Fibroblast of the aortic adventitia (primary cell): ENCODE measurements at regions not wholly inside any gene's neighbourhood (a gene's known extent, or its start where the extent isn't known, plus 50 kb on each side); places are given as distances from the start of the nearest gene placed in this dataset.

ENCODE experiments used
- DNase-seq: peaks from one replicate; pipeline ENCODE4 v3.0.0-alpha.2; 2010; ENCODE audit warnings: low read depth
- H3K4me3 ChIP-seq: 2 replicates; pipeline ENCODE4 v1.5.1; 2011; ENCODE audit warnings: low read depth, mild to moderate bottlenecking, control low read depth, low read length, moderate library complexity
- TF ChIP-seq, protein P1 (sequence below): IDR thresholded peaks from 2 replicates; pipeline ENCODE4 v1.5.1; 2011; ENCODE audit warnings: mild to moderate bottlenecking, low read length, control low read depth, inconsistent platforms; ENCODE audit not compliant: insufficient read depth

DNA sequence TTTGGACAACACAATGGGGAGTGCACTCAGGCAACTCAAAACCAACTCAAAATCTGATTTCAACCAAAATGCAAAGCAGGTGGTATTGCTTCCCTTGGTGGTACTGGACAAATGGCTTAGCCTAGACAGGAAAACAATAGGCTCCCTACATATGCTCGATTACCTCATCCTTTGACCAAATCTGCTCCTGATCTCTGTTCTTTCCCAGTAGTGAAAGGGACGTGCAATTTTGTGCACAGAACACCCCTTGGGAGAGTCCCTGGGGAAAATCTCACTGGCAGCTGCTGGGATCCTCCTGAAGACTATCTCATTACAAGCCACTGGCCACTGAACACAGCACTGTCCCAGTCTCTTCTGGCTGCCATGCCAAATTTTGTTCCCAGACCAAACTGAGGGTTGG, 149.2 kb upstream of the VSTM2A start:
- H3K4me3 ChIP-seq: no peak overlapping the region
- TF ChIP-seq, protein P1, sequence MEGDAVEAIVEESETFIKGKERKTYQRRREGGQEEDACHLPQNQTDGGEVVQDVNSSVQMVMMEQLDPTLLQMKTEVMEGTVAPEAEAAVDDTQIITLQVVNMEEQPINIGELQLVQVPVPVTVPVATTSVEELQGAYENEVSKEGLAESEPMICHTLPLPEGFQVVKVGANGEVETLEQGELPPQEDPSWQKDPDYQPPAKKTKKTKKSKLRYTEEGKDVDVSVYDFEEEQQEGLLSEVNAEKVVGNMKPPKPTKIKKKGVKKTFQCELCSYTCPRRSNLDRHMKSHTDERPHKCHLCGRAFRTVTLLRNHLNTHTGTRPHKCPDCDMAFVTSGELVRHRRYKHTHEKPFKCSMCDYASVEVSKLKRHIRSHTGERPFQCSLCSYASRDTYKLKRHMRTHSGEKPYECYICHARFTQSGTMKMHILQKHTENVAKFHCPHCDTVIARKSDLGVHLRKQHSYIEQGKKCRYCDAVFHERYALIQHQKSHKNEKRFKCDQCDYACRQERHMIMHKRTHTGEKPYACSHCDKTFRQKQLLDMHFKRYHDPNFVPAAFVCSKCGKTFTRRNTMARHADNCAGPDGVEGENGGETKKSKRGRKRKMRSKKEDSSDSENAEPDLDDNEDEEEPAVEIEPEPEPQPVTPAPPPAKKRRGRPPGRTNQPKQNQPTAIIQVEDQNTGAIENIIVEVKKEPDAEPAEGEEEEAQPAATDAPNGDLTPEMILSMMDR: no peak
- DNase-seq: no peak

DNA sequence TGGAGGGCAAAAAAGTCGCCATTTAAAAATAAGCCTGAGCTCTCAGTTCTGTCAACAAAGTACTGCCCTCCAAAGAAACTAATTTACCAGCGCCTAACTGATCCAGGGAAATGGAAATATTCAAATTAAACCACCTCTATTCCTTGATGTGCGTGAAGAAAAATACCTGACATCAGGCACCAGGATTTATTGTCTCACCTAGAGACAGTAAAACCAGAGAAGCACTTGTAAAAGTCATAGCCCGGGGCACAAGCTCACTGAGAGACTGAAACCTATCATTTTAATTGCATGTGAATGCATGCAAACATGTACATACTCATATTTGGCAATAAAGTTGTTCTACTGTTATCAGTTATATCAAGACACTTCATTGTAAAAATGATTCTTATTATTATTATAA, 147.3 kb upstream of the VSTM2A start:
- DNase-seq: no peak
- H3K4me3 ChIP-seq: no peak overlapping the region
- TF ChIP-seq, protein P1: no peak

DNA sequence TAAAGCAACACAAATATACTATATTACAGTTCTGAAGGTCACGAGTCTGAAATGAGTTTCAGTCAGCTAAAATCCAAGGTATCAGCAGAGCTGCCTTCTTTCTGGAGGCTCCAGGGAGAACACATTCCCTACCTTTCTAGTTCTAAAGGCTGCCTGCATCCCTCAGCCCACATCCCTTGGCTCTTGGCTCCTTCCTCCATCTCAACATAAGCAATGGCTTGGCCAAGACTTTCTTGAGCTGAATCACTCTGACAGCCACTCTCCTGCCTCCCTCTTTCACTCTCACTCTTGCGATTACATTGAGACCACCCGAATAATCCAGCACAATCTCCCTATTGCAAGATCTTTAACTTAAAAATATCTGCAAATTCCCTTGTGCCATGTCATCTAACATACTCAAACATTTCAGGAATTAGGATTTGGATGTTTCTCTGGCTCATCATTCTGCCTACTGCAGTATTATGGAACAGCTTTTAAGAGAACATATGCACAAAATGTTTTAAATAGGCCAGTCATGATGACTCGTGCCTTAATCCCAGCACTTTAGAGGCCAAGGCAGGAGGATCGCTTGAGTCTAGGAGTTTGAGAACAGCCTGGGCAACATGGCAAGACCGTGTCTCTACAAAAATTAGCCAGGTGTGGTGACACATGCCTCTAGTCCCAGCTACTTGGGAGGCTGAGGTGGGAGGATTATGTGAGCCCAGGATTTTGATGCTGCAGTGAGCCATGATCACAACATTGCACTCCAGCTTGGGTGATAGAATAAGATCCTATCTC, 144.2 kb upstream of the VSTM2A start:
- no peak for DNase-seq
- H3K4me3 ChIP-seq: no peak overlapping the region
- TF ChIP-seq, protein P1: no peak

DNA sequence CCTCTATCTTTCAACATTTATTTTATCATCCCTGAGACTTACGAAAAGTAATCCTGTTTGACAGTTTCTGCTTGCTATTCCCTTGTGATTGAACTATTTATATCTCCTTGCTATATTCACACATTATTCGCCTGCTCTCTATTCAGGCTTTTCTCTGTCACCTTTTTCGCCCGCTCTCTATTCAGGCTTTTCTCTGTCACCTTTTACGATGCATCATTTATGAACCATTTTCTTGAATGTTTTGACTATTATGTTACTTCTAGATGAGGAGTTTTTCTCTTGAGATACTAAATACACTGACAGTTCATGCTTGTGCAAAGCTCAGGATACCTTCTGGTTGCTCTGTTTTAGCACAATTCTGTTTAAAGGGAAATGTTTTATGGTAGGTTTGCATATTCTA, 143.3 kb upstream of the VSTM2A start:
- TF ChIP-seq, protein P1: no peak
- no peak overlapping the region for H3K4me3 ChIP-seq
- no peak for DNase-seq

DNA sequence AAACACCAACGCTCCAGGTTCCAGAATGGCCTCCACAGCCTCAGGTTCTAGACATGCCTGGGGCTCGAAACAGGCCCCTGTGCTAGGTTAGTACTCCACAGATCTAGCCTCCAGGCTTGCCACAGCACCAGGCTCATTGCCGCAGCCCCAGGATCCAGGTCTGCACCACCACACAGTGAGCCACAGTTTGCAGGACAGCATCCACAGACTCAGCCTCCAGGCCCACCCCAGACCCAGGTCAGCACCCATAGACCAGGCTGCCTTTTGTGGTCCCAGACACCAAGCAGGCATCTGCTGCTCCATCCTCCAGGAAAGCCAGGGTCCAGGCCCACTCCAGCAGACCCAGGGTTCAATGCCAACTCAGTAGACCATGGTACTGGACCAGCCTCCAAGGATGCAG, 132.3 kb upstream of the VSTM2A start:
- TF ChIP-seq, protein P1: no peak
- DNase-seq: no peak
- H3K4me3 ChIP-seq: no peak overlapping the region

DNA sequence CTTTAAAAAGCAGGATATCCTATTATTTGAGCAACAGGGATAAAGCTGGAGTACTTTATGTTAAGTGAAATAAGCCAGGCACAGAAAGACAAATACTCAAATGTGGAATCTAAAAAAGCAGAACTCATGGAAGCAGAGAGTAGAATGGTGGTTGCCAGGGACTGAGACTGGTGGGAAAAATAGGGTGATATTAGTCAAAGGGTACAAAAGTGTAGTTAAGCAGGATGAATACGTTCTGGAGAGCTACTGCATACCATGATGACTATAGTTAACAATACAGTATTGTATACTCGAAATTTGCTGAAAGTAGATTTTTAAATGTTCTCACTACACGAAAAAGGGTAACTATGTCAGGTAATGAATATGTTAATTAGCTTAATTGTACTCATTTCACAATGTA, 125.5 kb upstream of the VSTM2A start:
- TF ChIP-seq, protein P1: no peak
- no peak overlapping the region for H3K4me3 ChIP-seq
- no peak for DNase-seq

DNA sequence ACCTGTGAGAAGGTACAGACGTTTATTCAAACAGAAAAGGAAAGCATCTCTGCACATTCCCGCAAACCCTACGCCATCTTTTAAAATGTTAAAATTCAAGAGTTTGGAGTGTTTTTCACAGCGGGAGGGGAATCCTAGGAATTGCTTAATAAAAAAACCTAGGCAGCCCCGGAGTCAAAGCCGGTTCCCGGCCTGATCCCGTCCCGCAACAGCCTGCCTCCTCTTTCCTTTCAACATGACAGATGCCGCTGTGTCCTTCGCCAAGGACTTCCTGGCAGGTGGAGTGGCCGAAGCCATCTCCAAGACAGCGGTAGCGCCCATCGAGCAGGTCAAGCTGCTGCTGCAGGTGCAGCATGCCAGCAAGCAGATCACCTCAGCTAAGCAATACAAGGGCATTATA, 123.0 kb upstream of the VSTM2A start:
- TF ChIP-seq, protein P1: no peak
- no peak for DNase-seq
- H3K4me3 ChIP-seq: no peak overlapping the region
